ENCODE measurements at regions not wholly inside any gene's neighbourhood (a gene's known extent, or its start where the extent isn't known, plus 50 kb on each side); places are given as distances from the start of the nearest gene placed in this dataset.

GRCh38 chr2:45316576-45317338, 294.3 kb downstream of the SRBD1 start:
- Mint-ChIP-seq H3K4me1 (peaks cover 3% of the 10 kb centered on the region), H3K27me3 (peaks cover 13% of the 10 kb centered on the region), H3K36me3 (ENCODE audit: low read depth) (no peaks in the 10 kb centered on the region), H3K4me3 (no peak overlapping the region), H3K27ac (no peak overlapping the region)
- no peak for DNase-seq
- ATAC-seq, result no peak
- no peaks in the 10 kb centered on the region for H3K9me3 ChIP-seq (ENCODE audit: control insufficient read depth, low read length, poor library complexity, severe bottlenecking)

GRCh38 chr2:45315861-45316260, 295.2 kb downstream of the SRBD1 start:
- no peaks in the 10 kb centered on the region for H3K36me3 Mint-ChIP-seq (ENCODE audit: low read depth)
- no peaks in the 10 kb centered on the region for H3K9me3 ChIP-seq (ENCODE audit: control insufficient read depth, low read length, poor library complexity, severe bottlenecking)
- no peak overlapping the region for H3K4me3 Mint-ChIP-seq
- ATAC-seq (no peak), DNase-seq (no peak)
- peaks cover 13% of the 10 kb centered on the region for H3K27me3 Mint-ChIP-seq
- H3K4me1 Mint-ChIP-seq, result peaks cover 3% of the 10 kb centered on the region
- H3K27ac Mint-ChIP-seq, result no peak overlapping the region

GRCh38 chr2:45312275-45312674, 298.8 kb downstream of the SRBD1 start:
- Mint-ChIP-seq H3K4me1 (no peaks in the 10 kb centered on the region), H3K4me3 (no peak overlapping the region), H3K27ac (no peak overlapping the region), H3K36me3 (ENCODE audit: low read depth) (peaks cover 3% of the 10 kb centered on the region), H3K27me3 (peaks cover 14% of the 10 kb centered on the region)
- no peak for DNase-seq
- no peaks in the 10 kb centered on the region for H3K9me3 ChIP-seq (ENCODE audit: control insufficient read depth, low read length, poor library complexity, severe bottlenecking)
- no peak for ATAC-seq

- ATAC-seq, result no peak
- no peaks in the 10 kb centered on the region for H3K4me1 Mint-ChIP-seq
Measured at GRCh38 chr2:45311559-45311958, 299.5 kb downstream of the SRBD1 start.

GRCh38 chr2:45307147-45307546, 297.9 kb upstream of the SIX2 start:
- Mint-ChIP-seq H3K4me3 (no peak overlapping the region), H3K4me1 (no peaks in the 10 kb centered on the region), H3K27me3 (peaks cover 51% of the 10 kb centered on the region), H3K27ac (no peak overlapping the region), H3K36me3 (ENCODE audit: low read depth) (peaks cover 3% of the 10 kb centered on the region)
- no peaks in the 10 kb centered on the region for H3K9me3 ChIP-seq (ENCODE audit: control insufficient read depth, low read length, poor library complexity, severe bottlenecking)
- no peak for ATAC-seq
- no peak for DNase-seq

More at GRCh38 chr2:45311559-45311958, 299.5 kb downstream of the SRBD1 start:
- no peak for DNase-seq
- peaks cover 3% of the 10 kb centered on the region for H3K36me3 Mint-ChIP-seq (ENCODE audit: low read depth)
- H3K27me3 Mint-ChIP-seq, result peaks cover 20% of the 10 kb centered on the region
- no peaks in the 10 kb centered on the region for H3K9me3 ChIP-seq (ENCODE audit: control insufficient read depth, low read length, poor library complexity, severe bottlenecking)
- H3K27ac Mint-ChIP-seq, result no peak overlapping the region
- no peak overlapping the region for H3K4me3 Mint-ChIP-seq

GRCh38 chr2:45305599-45305998, 296.3 kb upstream of the SIX2 start:
- no peak for ATAC-seq
- Mint-ChIP-seq H3K27ac (no peak overlapping the region), H3K27me3 (peaks cover 57% of the 10 kb centered on the region), H3K4me1 (no peaks in the 10 kb centered on the region), H3K36me3 (ENCODE audit: low read depth) (peaks cover 2% of the 10 kb centered on the region), H3K4me3 (no peak overlapping the region)
- no peak for DNase-seq
- no peaks in the 10 kb centered on the region for H3K9me3 ChIP-seq (ENCODE audit: control insufficient read depth, low read length, poor library complexity, severe bottlenecking)

- H3K4me1 Mint-ChIP-seq, result no peaks in the 10 kb centered on the region
- DNase-seq, result no peak
- no peaks in the 10 kb centered on the region for H3K36me3 Mint-ChIP-seq (ENCODE audit: low read depth)
- ATAC-seq, result no peak
- no peaks in the 10 kb centered on the region for H3K9me3 ChIP-seq (ENCODE audit: control insufficient read depth, low read length, poor library complexity, severe bottlenecking)
- H3K27ac Mint-ChIP-seq, result no peak overlapping the region
- peaks cover 57% of the 10 kb centered on the region for H3K27me3 Mint-ChIP-seq
- H3K4me3 Mint-ChIP-seq, result no peak overlapping the region
Measured at GRCh38 chr2:45303417-45304202, 294.4 kb upstream of the SIX2 start.

GRCh38 chr2:45301307-45302277, 292.3 kb upstream of the SIX2 start:
- Mint-ChIP-seq H3K36me3 (ENCODE audit: low read depth) (no peaks in the 10 kb centered on the region), H3K27ac (no peak overlapping the region), H3K4me3 (no peak overlapping the region), H3K4me1 (no peaks in the 10 kb centered on the region), H3K27me3 (peaks cover 47% of the 10 kb centered on the region)
- H3K9me3 ChIP-seq (ENCODE audit: control insufficient read depth, low read length, poor library complexity, severe bottlenecking), result no peaks in the 10 kb centered on the region
- DNase-seq (no peak), ATAC-seq (no peak)

- ATAC-seq (no peak), DNase-seq (no peak)
Measured at GRCh38 chr2:45300026-45300750, 290.9 kb upstream of the SIX2 start.

GRCh38 chr2:45299361-45299760, 290.1 kb upstream of the SIX2 start:
- H3K27me3 Mint-ChIP-seq, result peaks cover 50% of the 10 kb centered on the region
- H3K36me3 Mint-ChIP-seq (ENCODE audit: low read depth), result no peaks in the 10 kb centered on the region
- no peak overlapping the region for H3K27ac Mint-ChIP-seq
- ATAC-seq, result no peak
- no peaks in the 10 kb centered on the region for H3K9me3 ChIP-seq (ENCODE audit: control insufficient read depth, low read length, poor library complexity, severe bottlenecking)
- H3K4me3 Mint-ChIP-seq, result no peak overlapping the region
- H3K4me1 Mint-ChIP-seq, result no peaks in the 10 kb centered on the region
- DNase-seq, result no peak

More at GRCh38 chr2:45300026-45300750, 290.9 kb upstream of the SIX2 start:
- Mint-ChIP-seq H3K36me3 (ENCODE audit: low read depth) (no peaks in the 10 kb centered on the region), H3K4me1 (no peaks in the 10 kb centered on the region), H3K4me3 (no peak overlapping the region), H3K27me3 (peaks cover 44% of the 10 kb centered on the region), H3K27ac (no peak overlapping the region)
- H3K9me3 ChIP-seq (ENCODE audit: control insufficient read depth, low read length, poor library complexity, severe bottlenecking), result no peaks in the 10 kb centered on the region

GRCh38 chr2:45293182-45293581, 283.9 kb upstream of the SIX2 start:
- H3K9me3 ChIP-seq (ENCODE audit: control insufficient read depth, low read length, poor library complexity, severe bottlenecking), result no peaks in the 10 kb centered on the region
- H3K4me1 Mint-ChIP-seq, result no peaks in the 10 kb centered on the region
- H3K27me3 Mint-ChIP-seq, result peaks cover 66% of the 10 kb centered on the region
- ATAC-seq (no peak), DNase-seq (no peak)
- no peak overlapping the region for H3K27ac Mint-ChIP-seq
- H3K36me3 Mint-ChIP-seq (ENCODE audit: low read depth), result no peaks in the 10 kb centered on the region
- no peak overlapping the region for H3K4me3 Mint-ChIP-seq

- H3K27ac Mint-ChIP-seq, result no peak overlapping the region
- H3K27me3 Mint-ChIP-seq, result peaks cover 73% of the 10 kb centered on the region
- no peak for ATAC-seq
- H3K9me3 ChIP-seq (ENCODE audit: control insufficient read depth, low read length, poor library complexity, severe bottlenecking), result no peaks in the 10 kb centered on the region
- no peaks in the 10 kb centered on the region for H3K4me1 Mint-ChIP-seq
- H3K36me3 Mint-ChIP-seq (ENCODE audit: low read depth), result no peaks in the 10 kb centered on the region
- no peak overlapping the region for H3K4me3 Mint-ChIP-seq
- DNase-seq, result no peak
Measured at GRCh38 chr2:45291296-45291701, 282.0 kb upstream of the SIX2 start.
